Prostate gland (tissue), 2 donors: ENCODE measurements at regions not wholly inside any gene's neighbourhood (a gene's known extent, or its start where the extent isn't known, plus 50 kb on each side); places are given as distances from the start of the nearest gene placed in this dataset.
"Not testable (repeated sequence)": the region's sequence is repeated elsewhere in the genome, so short reads cannot be mapped to it uniquely, and the experiment has no call there.

Experiments
- DNase-seq: peaks from one replicate; pipeline ENCODE4 v3.0.0-alpha.2; 2019; ENCODE audit warnings: low spot score
- H3K27ac ChIP-seq, 2 donors: fragments of 200-600 bp; sonication (generic); 2 replicates each; pipeline ENCODE4 v1.5.1; 2017 to 2019
- H3K27me3 ChIP-seq: fragments of 200-600 bp; sonication (generic); replicated peaks from 2 replicates; pipeline ENCODE4 v1.5.1; 2019; ENCODE audit not compliant: insufficient read depth
- H3K36me3 ChIP-seq, 2 donors: fragments of 200-600 bp; sonication (generic); 1 replicate in 1 of 2; 2 replicates in 1 of 2; pipeline versions ENCODE4 v1.5.1 to v1.8.1; 2017 to 2019
- H3K4me1 ChIP-seq: fragments of 200-600 bp; sonication (generic); replicated peaks from 2 replicates; pipeline ENCODE4 v1.5.1; 2019
- H3K4me3 ChIP-seq, 2 donors: fragments of 200-600 bp; sonication (generic); 2 replicates each; pipeline ENCODE4 v1.5.1; 2017 to 2019
- H3K9me3 ChIP-seq: fragments of 200-600 bp; sonication (generic); 2 replicates; pipeline ENCODE4 v1.5.1; 2017
- CTCF ChIP-seq, 4 experiments: fragments of 200-600 bp in 2 of 4; fragments of 450-650 bp in 2 of 4; sonication (generic) in 2 of 4; IDR thresholded peaks; 1 replicate in 3 of 4; 2 replicates in 1 of 4; pipeline ENCODE4 v1.5.1; 2016 to 2019; ENCODE audit warnings: antibody characterized with exemption in 4 of 4, mild to moderate bottlenecking in 2 of 4, moderate library complexity in 2 of 4
- POLR2A ChIP-seq: fragments of 450-650 bp; IDR thresholded peaks from one replicate; pipeline ENCODE4 v1.6.1; 2016; ENCODE audit warnings: antibody characterized with exemption, mild to moderate bottlenecking
- POLR2AphosphoS5 ChIP-seq: sonication (generic); formaldehyde crosslinking; IDR thresholded peaks from one replicate; pipeline ENCODE4 v1.6.1; 2017; ENCODE audit warnings: antibody characterized with exemption
- WGBS: methylation state at CpG from one replicate; pipeline ENCODE4 v1.1.5; 2018; 5-methylcytosine and 5-hydroxymethylcytosine counted together
- intact Hi-C: fragments of 100-400 bp; cut with DNase I; formaldehyde crosslinking; loops from one replicate; pipeline ENCODE4 v1.14.2; 2022

GRCh38 chr4:81586706-81587105 lies 115.0 kb upstream of the RASGEF1B start:
- WGBS = 92% methylated on average over 3 of the region's 3 CpGs
- Histone ChIP-seq H3K27ac (no peak overlapping the region), H3K27me3 (no peaks in the 10 kb centered on the region), H3K9me3 (no peaks in the 10 kb centered on the region), H3K4me3 (no peak overlapping the region), H3K36me3 (no peaks in the 10 kb centered on the region), H3K4me1 (no peaks in the 10 kb centered on the region)
- intact Hi-C loops = no loop called here
- TF ChIP-seq POLR2A (no peak), CTCF (IDR thresholded peaks at IDR 0.05) (no peak), POLR2AphosphoS5 (no peak)
- DNase-seq = no peak

- H3K27me3 ChIP-seq, H3K4me1 ChIP-seq, H3K4me3 ChIP-seq, H3K36me3 ChIP-seq, intact Hi-C loops, H3K9me3 ChIP-seq, DNase-seq, H3K27ac ChIP-seq: not testable (repeated sequence)
- WGBS = 97% methylated on average over 3 of the region's 3 CpGs
These were observed 109.3 kb upstream of the RASGEF1B start for GRCh38 chr4:81580994-81581374.

GRCh38 chr4:81580346-81580993 lies 108.8 kb upstream of the RASGEF1B start:
- no peak for DNase-seq
- TF ChIP-seq CTCF (IDR thresholded peaks at IDR 0.05) (no peak), POLR2AphosphoS5 (no peak), POLR2A (no peak)
- no peak overlapping the region for H3K27ac ChIP-seq
- no peaks in the 10 kb centered on the region for H3K4me1 ChIP-seq
- intact Hi-C loops = no loop called here
- 84% methylated on average over 21 of the region's 26 CpGs for WGBS
- no peaks in the 10 kb centered on the region for H3K9me3 ChIP-seq
- H3K4me3 ChIP-seq = no peak overlapping the region
- H3K27me3 ChIP-seq = no peaks in the 10 kb centered on the region
- no peaks in the 10 kb centered on the region for H3K36me3 ChIP-seq

DNA sequence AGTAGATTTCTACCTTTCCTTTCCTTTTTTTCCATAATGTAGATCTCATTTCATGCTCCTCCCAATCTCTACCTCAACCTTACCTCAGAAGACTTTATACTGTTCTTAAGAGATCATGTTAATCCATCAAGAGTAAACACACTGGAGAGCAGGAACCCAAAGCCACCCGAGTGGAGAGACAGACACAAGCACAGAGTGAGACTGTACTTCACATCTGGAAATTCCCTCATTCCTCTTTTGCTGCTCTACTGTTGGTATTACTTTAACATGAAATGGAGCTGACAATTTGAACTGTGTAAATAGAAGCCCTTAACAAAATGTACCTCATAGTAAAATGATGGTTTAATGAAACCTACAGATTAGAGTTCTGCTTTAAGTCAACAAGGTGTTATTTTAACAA lies 105.7 kb upstream of the RASGEF1B start:
- DNase-seq = no peak
- H3K9me3 ChIP-seq = no peaks in the 10 kb centered on the region
- TF ChIP-seq POLR2AphosphoS5 (no peak), POLR2A (no peak), CTCF (IDR thresholded peaks at IDR 0.05) (no peak)
- H3K27me3 ChIP-seq = no peaks in the 10 kb centered on the region
- WGBS = 31% methylated on average over 1 of the region's 1 CpG
- H3K27ac ChIP-seq = no peak overlapping the region
- no peaks in the 10 kb centered on the region for H3K4me1 ChIP-seq
- intact Hi-C loops = no loop called here
- H3K4me3 ChIP-seq = no peak overlapping the region
- no peaks in the 10 kb centered on the region for H3K36me3 ChIP-seq

GRCh38 chr4:81574991-81575390 lies 103.3 kb upstream of the RASGEF1B start:
- Histone ChIP-seq H3K27ac (no peak overlapping the region), H3K4me1 (no peaks in the 10 kb centered on the region), H3K4me3 (no peak overlapping the region), H3K9me3 (no peaks in the 10 kb centered on the region), H3K27me3 (no peaks in the 10 kb centered on the region), H3K36me3 (no peaks in the 10 kb centered on the region)
- TF ChIP-seq POLR2A (no peak), CTCF (IDR thresholded peaks at IDR 0.05) (no peak), POLR2AphosphoS5 (no peak)
- 75% methylated on average over 3 of the region's 3 CpGs for WGBS
- no peak for DNase-seq
- intact Hi-C loops = no loop called here
